ENCODE measurements at regions not wholly inside any gene's neighbourhood (a gene's known extent, or its start where the extent isn't known, plus 50 kb on each side); places are given as distances from the start of the nearest gene placed in this dataset.

DNA sequence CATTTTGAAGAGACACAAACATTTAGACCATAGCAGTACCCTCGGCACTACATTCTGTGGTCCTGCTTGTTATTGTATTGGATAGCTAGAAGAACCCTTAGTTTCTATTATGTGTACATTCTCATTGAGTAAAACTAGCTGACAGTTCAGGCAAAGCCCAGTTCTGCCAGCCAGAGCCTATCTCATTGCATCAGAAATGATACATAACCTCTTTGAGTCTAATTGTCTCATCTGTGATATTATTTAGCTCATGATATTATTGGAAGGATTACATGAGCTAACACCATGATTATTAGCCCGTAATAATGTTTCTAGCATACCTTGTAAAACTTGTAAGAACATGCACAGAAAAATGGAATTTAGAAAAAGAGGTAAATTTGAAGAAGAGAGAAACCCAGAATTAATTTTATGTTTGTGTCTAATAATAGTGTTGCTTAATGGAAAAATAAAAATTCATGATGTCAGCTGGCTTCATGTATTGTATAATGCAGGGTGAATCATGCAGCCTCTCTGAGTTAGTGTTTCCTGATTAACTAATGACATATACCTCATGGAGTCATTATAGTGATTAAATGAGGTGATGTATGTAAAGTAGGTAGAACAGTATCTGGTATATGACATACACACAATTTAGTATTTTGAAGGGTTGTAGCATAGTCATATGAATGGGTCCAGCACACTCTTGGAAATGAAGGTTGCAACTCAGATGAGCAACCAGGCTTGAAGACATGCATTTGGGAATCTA is 339.4 kb upstream of the GRM7 start:
- TF ChIP-seq, protein P1, sequence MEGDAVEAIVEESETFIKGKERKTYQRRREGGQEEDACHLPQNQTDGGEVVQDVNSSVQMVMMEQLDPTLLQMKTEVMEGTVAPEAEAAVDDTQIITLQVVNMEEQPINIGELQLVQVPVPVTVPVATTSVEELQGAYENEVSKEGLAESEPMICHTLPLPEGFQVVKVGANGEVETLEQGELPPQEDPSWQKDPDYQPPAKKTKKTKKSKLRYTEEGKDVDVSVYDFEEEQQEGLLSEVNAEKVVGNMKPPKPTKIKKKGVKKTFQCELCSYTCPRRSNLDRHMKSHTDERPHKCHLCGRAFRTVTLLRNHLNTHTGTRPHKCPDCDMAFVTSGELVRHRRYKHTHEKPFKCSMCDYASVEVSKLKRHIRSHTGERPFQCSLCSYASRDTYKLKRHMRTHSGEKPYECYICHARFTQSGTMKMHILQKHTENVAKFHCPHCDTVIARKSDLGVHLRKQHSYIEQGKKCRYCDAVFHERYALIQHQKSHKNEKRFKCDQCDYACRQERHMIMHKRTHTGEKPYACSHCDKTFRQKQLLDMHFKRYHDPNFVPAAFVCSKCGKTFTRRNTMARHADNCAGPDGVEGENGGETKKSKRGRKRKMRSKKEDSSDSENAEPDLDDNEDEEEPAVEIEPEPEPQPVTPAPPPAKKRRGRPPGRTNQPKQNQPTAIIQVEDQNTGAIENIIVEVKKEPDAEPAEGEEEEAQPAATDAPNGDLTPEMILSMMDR (IDR thresholded peaks at IDR 0.05; ENCODE audit: unreplicated experiment) = no peak
- Mint-ChIP-seq H3K27me3 (ENCODE audit: unreplicated experiment) (no peaks in the 10 kb centered on the region), H3K4me1 (ENCODE audit: unreplicated experiment) (peaks cover 19% of the 10 kb centered on the region), H3K4me3 (ENCODE audit: unreplicated experiment) (no peak overlapping the region), H3K36me3 (ENCODE audit: low read depth, unreplicated experiment) (peaks cover 11% of the 10 kb centered on the region), H3K9me3 (ENCODE audit: unreplicated experiment) (peaks cover 7% of the 10 kb centered on the region), H3K27ac (ENCODE audit: unreplicated experiment) (no peak overlapping the region)
- DNase-seq (ENCODE audit: low spot score) = no peak

DNA sequence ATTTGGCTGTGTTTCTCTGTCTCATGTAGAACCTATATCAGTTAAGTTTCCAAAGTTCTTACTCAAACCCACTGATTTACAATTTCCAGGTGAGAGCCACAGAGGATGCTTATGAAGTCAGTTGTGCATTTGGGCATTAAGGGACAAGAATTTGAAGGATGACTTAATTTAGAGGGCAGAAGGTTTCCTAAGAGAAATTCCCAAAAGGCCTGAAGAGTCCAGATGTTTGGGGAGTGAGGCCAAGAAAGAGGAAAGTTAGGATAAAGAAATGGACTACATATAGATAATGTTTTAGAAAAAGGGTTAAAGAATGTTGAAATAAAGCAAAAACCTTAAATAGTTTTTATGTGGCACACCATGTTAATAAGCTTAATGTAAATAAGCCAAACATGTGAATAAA is 338.7 kb upstream of the GRM7 start:
- H3K36me3 Mint-ChIP-seq (ENCODE audit: low read depth, unreplicated experiment) = peaks cover 7% of the 10 kb centered on the region
- no peak overlapping the region for H3K4me3 Mint-ChIP-seq (ENCODE audit: unreplicated experiment)
- TF ChIP-seq, protein P1 (IDR thresholded peaks at IDR 0.05; ENCODE audit: unreplicated experiment) = no peak
- no peak for DNase-seq (ENCODE audit: low spot score)
- H3K27ac Mint-ChIP-seq (ENCODE audit: unreplicated experiment) = no peak overlapping the region
- peaks cover 7% of the 10 kb centered on the region for H3K9me3 Mint-ChIP-seq (ENCODE audit: unreplicated experiment)
- no peaks in the 10 kb centered on the region for H3K27me3 Mint-ChIP-seq (ENCODE audit: unreplicated experiment)
- peaks cover 13% of the 10 kb centered on the region for H3K4me1 Mint-ChIP-seq (ENCODE audit: unreplicated experiment)

DNA sequence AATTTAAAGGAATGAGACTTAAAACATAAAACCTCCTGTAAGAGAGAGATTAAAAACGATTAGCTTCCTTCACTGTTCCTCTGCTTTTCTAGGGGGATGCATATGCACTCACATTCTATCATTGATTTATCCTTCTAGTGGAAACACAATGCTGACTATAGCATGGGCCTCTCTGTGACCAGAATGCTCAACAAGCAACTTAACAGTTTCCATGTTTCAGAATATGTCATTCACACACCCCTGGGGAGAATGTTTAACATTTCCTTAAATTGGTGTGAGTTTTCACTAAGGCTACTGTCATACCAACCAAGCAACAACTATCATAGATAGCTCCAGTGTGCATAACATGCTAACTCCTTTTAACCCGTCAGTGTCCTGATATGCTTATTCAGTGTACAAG is 337.9 kb upstream of the GRM7 start:
- DNase-seq (ENCODE audit: low spot score) = no peak
- H3K4me3 Mint-ChIP-seq (ENCODE audit: unreplicated experiment) = no peak overlapping the region
- H3K4me1 Mint-ChIP-seq (ENCODE audit: unreplicated experiment) = peaks cover 13% of the 10 kb centered on the region
- TF ChIP-seq, protein P1 (IDR thresholded peaks at IDR 0.05; ENCODE audit: unreplicated experiment) = no peak
- peaks cover 7% of the 10 kb centered on the region for H3K36me3 Mint-ChIP-seq (ENCODE audit: low read depth, unreplicated experiment)
- H3K27ac Mint-ChIP-seq (ENCODE audit: unreplicated experiment) = no peak overlapping the region
- no peaks in the 10 kb centered on the region for H3K27me3 Mint-ChIP-seq (ENCODE audit: unreplicated experiment)
- peaks cover 7% of the 10 kb centered on the region for H3K9me3 Mint-ChIP-seq (ENCODE audit: unreplicated experiment)

DNA sequence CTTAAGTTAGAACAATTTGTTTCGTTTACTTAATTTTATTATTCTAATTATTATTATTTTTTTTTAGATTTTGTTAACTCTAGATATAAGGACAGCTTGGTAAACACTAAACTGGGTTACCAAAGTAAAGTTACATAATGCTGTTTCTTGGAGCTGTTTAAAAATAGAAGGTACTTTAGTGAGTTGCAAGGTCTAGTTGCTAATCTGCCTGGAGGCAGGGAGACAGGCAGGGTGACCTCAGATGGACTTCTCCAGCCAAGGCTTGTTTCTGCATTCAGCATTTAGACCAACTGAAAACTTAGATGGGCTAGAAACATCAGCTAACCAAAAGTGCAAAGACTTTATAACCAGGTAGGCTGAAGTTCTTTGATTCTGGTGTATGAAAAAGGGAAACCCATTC is 336.4 kb upstream of the GRM7 start:
- peaks cover 7% of the 10 kb centered on the region for H3K9me3 Mint-ChIP-seq (ENCODE audit: unreplicated experiment)

DNA sequence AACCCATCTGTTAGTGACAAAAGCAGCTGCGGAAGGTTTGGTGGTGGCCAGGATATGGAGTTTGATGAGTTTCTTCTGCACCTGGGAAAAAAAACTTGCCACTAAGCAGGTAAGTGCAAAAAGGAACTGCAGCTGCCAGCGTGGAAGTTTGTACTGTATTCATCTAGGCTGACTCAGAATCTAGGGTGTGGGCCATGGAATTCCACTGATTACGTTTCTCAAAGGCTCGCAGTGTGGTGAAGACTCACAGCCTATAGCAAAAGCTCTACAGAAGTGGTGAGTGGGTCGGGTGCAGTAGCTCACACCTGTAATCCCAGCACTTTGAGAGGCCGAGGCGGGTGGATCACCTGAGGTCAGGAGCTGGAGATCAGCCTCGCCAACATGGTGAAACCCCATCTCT is 334.6 kb upstream of the GRM7 start:
- Mint-ChIP-seq H3K4me3 (ENCODE audit: unreplicated experiment) (no peak overlapping the region), H3K36me3 (ENCODE audit: low read depth, unreplicated experiment) (no peaks in the 10 kb centered on the region), H3K27ac (ENCODE audit: unreplicated experiment) (no peak overlapping the region), H3K27me3 (ENCODE audit: unreplicated experiment) (no peaks in the 10 kb centered on the region), H3K9me3 (ENCODE audit: unreplicated experiment) (no peaks in the 10 kb centered on the region), H3K4me1 (ENCODE audit: unreplicated experiment) (no peaks in the 10 kb centered on the region)
- TF ChIP-seq, protein P1 (IDR thresholded peaks at IDR 0.05; ENCODE audit: unreplicated experiment) = no peak
- no peak for DNase-seq (ENCODE audit: low spot score)

More for the DNA sequence above, 336.4 kb upstream of the GRM7 start:
- DNase-seq (ENCODE audit: low spot score) = no peak
- peaks cover 7% of the 10 kb centered on the region for H3K4me1 Mint-ChIP-seq (ENCODE audit: unreplicated experiment)
- H3K4me3 Mint-ChIP-seq (ENCODE audit: unreplicated experiment) = no peak overlapping the region
- peaks cover 7% of the 10 kb centered on the region for H3K36me3 Mint-ChIP-seq (ENCODE audit: low read depth, unreplicated experiment)
- no peaks in the 10 kb centered on the region for H3K27me3 Mint-ChIP-seq (ENCODE audit: unreplicated experiment)
- H3K27ac Mint-ChIP-seq (ENCODE audit: unreplicated experiment) = no peak overlapping the region
- TF ChIP-seq, protein P1 (IDR thresholded peaks at IDR 0.05; ENCODE audit: unreplicated experiment) = no peak
